H9 (cell line): ENCODE measurements at regions not wholly inside any gene's neighbourhood (a gene's known extent, or its start where the extent isn't known, plus 50 kb on each side); places are given as distances from the start of the nearest gene placed in this dataset.

ENCODE experiments used
- DNase-seq: peaks from one replicate; pipeline ENCODE4 v3.0.0-alpha.2; 2017
- H2AFZ ChIP-seq: one replicate; pipeline ENCODE4 v1.6.1; 2013; ENCODE audit warnings: mild to moderate bottlenecking, low read length, control low read depth, moderate library complexity
- H2AK5ac ChIP-seq: 2 replicates; pipeline ENCODE4 v1.6.1; 2013; ENCODE audit warnings: low read length, control low read depth, mixed read lengths; ENCODE audit not compliant: insufficient read length
- H2BK120ac ChIP-seq: one replicate; pipeline ENCODE4 v1.6.1; 2013; ENCODE audit warnings: low read depth, mild to moderate bottlenecking, low read length, control low read depth, inconsistent platforms; ENCODE audit not compliant: poor library complexity, severe bottlenecking
- H2BK12ac ChIP-seq: 2 replicates; pipeline ENCODE4 v1.6.1; 2013; ENCODE audit warnings: low read length, control low read depth, mixed read lengths, low read depth; ENCODE audit not compliant: insufficient read length
- H2BK15ac ChIP-seq: 2 replicates; pipeline ENCODE4 v1.6.1; 2013; ENCODE audit warnings: low read depth, low read length, control low read depth
- H2BK20ac ChIP-seq: one replicate; pipeline ENCODE4 v1.6.1; 2013; ENCODE audit warnings: low read depth, mild to moderate bottlenecking, low read length, control low read depth, inconsistent platforms; ENCODE audit not compliant: poor library complexity, severe bottlenecking
- H2BK5ac ChIP-seq: 2 replicates; pipeline ENCODE4 v1.6.1; 2013; ENCODE audit warnings: low read length, control low read depth, mixed read lengths; ENCODE audit not compliant: insufficient read length
- H3K14ac ChIP-seq: 2 replicates; pipeline ENCODE4 v1.6.1; 2013; ENCODE audit warnings: low read length, control low read depth; ENCODE audit not compliant: insufficient read depth
- H3K18ac ChIP-seq: 2 replicates; pipeline ENCODE4 v1.6.1; 2013; ENCODE audit warnings: low read depth, mild to moderate bottlenecking, mixed read lengths, low read length, control low read depth; ENCODE audit not compliant: insufficient read length
- H3K23ac ChIP-seq: 2 replicates; pipeline ENCODE4 v1.6.1; 2013; ENCODE audit warnings: low read length, control low read depth, mixed read lengths, low read depth; ENCODE audit not compliant: insufficient read length
- H3K23me2 ChIP-seq: 2 replicates; pipeline ENCODE4 v1.6.1; 2013; ENCODE audit warnings: low read depth, mild to moderate bottlenecking, mixed read lengths, low read length, control low read depth; ENCODE audit not compliant: insufficient read length, poor library complexity, severe bottlenecking
- H3K27ac ChIP-seq: 2 replicates; pipeline ENCODE4 v1.5.1; 2013; ENCODE audit warnings: low read length, control low read depth, mixed read lengths, low read depth; ENCODE audit not compliant: insufficient read length
- H3K27me3 ChIP-seq: 2 replicates; pipeline ENCODE4 v1.6.1; 2013; ENCODE audit warnings: low read length, control low read depth, inconsistent platforms; ENCODE audit not compliant: insufficient read depth
- H3K4ac ChIP-seq: 2 replicates; pipeline ENCODE4 v1.6.1; 2013; ENCODE audit warnings: low read depth, mild to moderate bottlenecking, control low read depth, inconsistent platforms, low read length, moderate library complexity
- H3K4me1 ChIP-seq: 2 replicates; pipeline ENCODE4 v1.6.1; 2013; ENCODE audit warnings: low read length, control low read depth, inconsistent platforms; ENCODE audit not compliant: insufficient read depth
- H3K4me2 ChIP-seq: 2 replicates; pipeline ENCODE4 v1.6.1; 2013; ENCODE audit warnings: low read length, control low read depth, mixed read lengths; ENCODE audit not compliant: insufficient read length, insufficient read depth
- H3K56ac ChIP-seq: 2 replicates; pipeline ENCODE4 v1.6.1; 2013; ENCODE audit warnings: low read depth, mild to moderate bottlenecking, mixed read lengths, low read length, control low read depth; ENCODE audit not compliant: insufficient read length
- H3K79me1 ChIP-seq: 2 replicates; pipeline ENCODE4 v1.6.1; 2013; ENCODE audit warnings: low read depth, mild to moderate bottlenecking, moderate library complexity, low read length, control low read depth, inconsistent platforms; ENCODE audit not compliant: insufficient read depth, poor library complexity, severe bottlenecking
- H3K79me2 ChIP-seq: 2 replicates; pipeline ENCODE4 v1.6.1; 2013; ENCODE audit warnings: low read length, control low read depth, inconsistent platforms; ENCODE audit not compliant: insufficient read depth
- H3K9ac ChIP-seq: 2 replicates; pipeline ENCODE4 v1.6.1; 2013; ENCODE audit warnings: low read length, control low read depth, mixed read lengths; ENCODE audit not compliant: insufficient read length; ENCODE audit errors: extremely low read depth
- H3K9me3 ChIP-seq: one replicate; pipeline ENCODE4 v1.6.1; 2013; ENCODE audit warnings: low read depth, low read length, inconsistent platforms; ENCODE audit not compliant: control insufficient read depth
- H3T11ph ChIP-seq: one replicate; pipeline ENCODE4 v1.6.1; 2013; ENCODE audit warnings: mild to moderate bottlenecking, low read length, control low read depth, inconsistent platforms
- H4K20me1 ChIP-seq: one replicate; pipeline ENCODE4 v1.6.1; 2013; ENCODE audit not compliant: control insufficient read depth, insufficient read length, insufficient read depth
- H4K5ac ChIP-seq: 2 replicates; pipeline ENCODE4 v1.6.1; 2013; ENCODE audit warnings: low read depth, mild to moderate bottlenecking, mixed read lengths, low read length, control low read depth; ENCODE audit not compliant: insufficient read length
- H4K8ac ChIP-seq: replicated peaks from 2 replicates; pipeline ENCODE4 v1.6.1; 2013; ENCODE audit warnings: low read length, control low read depth, mixed read lengths, low read depth; ENCODE audit not compliant: insufficient read length
- H4K91ac ChIP-seq: 2 replicates; pipeline ENCODE4 v1.6.1; 2013; ENCODE audit warnings: low read depth, mild to moderate bottlenecking, moderate library complexity, mixed read lengths, low read length, control low read depth; ENCODE audit not compliant: insufficient read length
- H3K27ac Mint-ChIP-seq, 3 experiments: 2 replicates in 2 of 3; 3 replicates in 1 of 3; pipeline ENCODE4 v1.8.0; 2020 to 2021; ENCODE audit warnings: mixed read lengths in 3 of 3, mild to moderate bottlenecking in 1 of 3, moderate library complexity in 1 of 3
- H3K27me3 Mint-ChIP-seq: 2 replicates; pipeline ENCODE4 v1.8.0; 2021; ENCODE audit warnings: low read depth, mild to moderate bottlenecking, moderate library complexity, mixed read lengths
- H3K36me3 Mint-ChIP-seq, 3 experiments: 2 replicates in 2 of 3; 3 replicates in 1 of 3; pipeline ENCODE4 v1.8.0; 2020 to 2021; ENCODE audit warnings: low read depth in 3 of 3, mixed read lengths in 3 of 3; ENCODE audit not compliant: insufficient read depth in 1 of 3
- H3K4me1 Mint-ChIP-seq, 2 experiments: 2 replicates each; pipeline ENCODE4 v1.8.0; 2020; ENCODE audit warnings: mixed read lengths in 2 of 2
- H3K4me3 Mint-ChIP-seq, 2 experiments: 2 replicates in 1 of 2; 3 replicates in 1 of 2; pipeline ENCODE4 v1.8.0; 2020 to 2021; ENCODE audit warnings: mild to moderate bottlenecking in 2 of 2, mixed read lengths in 2 of 2, moderate library complexity in 1 of 2
- H3K9me3 Mint-ChIP-seq, 2 experiments: 2 replicates in 1 of 2; 3 replicates in 1 of 2; pipeline ENCODE4 v1.8.0; 2020; ENCODE audit warnings: mild to moderate bottlenecking in 2 of 2, mixed read lengths in 2 of 2, moderate library complexity in 1 of 2
- WGBS: extraction: QIAGEN DNeasy Blood & Tissue Kit; methylation state at CpG from one replicate; pipeline ENCODE4 v1.1.7; 2013; ENCODE audit warnings: missing lambda C conversion rate, low lambda C conversion rate, mixed read lengths; ENCODE audit not compliant: insufficient read length; ENCODE audit errors: extremely low coverage; 5-methylcytosine and 5-hydroxymethylcytosine counted together
- TF ChIP-seq, protein P1 (sequence below): fragments of 200-600 bp; sonication (generic); conservative IDR thresholded peaks from 3 replicates; pipeline ENCODE4 v1.8.0; 2021; ENCODE audit warnings: antibody characterized with exemption, mild to moderate bottlenecking

DNA sequence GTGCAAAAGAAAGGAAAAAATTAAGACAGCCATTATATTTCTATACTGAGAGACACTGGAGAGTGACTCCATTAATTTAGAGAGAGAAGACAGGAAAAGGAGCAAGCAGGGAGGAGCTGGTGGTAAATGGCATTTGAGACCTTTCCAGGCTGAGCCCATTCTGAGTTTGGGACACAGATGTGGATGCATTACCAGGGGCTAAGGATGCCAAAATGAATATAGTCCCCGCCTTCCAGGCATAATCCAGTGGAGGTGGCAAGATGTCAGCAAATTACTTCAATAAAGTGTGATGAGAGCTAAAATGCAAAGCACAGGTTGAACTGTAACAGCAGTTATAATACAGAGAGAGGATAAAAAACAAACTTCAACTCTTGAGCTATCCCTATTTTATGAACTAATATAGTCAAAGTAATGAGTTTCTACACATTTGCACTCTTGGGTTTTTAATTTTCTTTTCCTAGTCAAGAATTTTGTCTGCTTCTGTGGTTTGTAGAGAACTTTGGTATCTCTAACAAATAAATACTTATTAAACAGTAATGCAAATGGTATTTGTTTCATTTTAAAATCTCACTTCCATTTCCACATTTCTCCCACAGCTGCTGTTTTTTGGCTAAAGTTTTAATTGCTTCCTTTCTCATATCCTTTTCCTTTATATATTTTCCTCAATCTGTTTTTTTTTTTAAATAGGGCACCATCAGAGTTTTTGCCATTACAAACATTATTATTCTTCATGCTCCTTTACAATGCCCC lies 228.2 kb upstream of the KCNK2 start:
- Histone ChIP-seq H3K79me2 (no peaks in the 10 kb centered on the region), H3K4me2 (no peak overlapping the region), H3K27ac (no peak overlapping the region), H4K91ac (no peak overlapping the region), H2BK120ac (no peak overlapping the region), H3K4ac (no peak overlapping the region), H3K56ac (no peak overlapping the region), H4K5ac (no peak overlapping the region), H3K9ac (no peak overlapping the region), H4K8ac (no peak overlapping the region), H2BK12ac (no peak overlapping the region), H3K23ac (no peak overlapping the region), H2AFZ (no peak overlapping the region), H4K20me1 (no peaks in the 10 kb centered on the region), H2BK5ac (no peak overlapping the region), H3K4me1 (no peaks in the 10 kb centered on the region), H3K9me3 (no peaks in the 10 kb centered on the region), H3T11ph (no peak overlapping the region), H2BK20ac (no peak overlapping the region), H2AK5ac (no peak overlapping the region), H2BK15ac (no peak overlapping the region), H3K14ac (no peak overlapping the region), H3K23me2 (no peaks in the 10 kb centered on the region), H3K79me1 (no peaks in the 10 kb centered on the region), H3K18ac (no peak overlapping the region), H3K27me3 (no peaks in the 10 kb centered on the region)
- WGBS, result no CpG with 5 or more reads among the region's 1 CpG
- TF ChIP-seq, protein P1, sequence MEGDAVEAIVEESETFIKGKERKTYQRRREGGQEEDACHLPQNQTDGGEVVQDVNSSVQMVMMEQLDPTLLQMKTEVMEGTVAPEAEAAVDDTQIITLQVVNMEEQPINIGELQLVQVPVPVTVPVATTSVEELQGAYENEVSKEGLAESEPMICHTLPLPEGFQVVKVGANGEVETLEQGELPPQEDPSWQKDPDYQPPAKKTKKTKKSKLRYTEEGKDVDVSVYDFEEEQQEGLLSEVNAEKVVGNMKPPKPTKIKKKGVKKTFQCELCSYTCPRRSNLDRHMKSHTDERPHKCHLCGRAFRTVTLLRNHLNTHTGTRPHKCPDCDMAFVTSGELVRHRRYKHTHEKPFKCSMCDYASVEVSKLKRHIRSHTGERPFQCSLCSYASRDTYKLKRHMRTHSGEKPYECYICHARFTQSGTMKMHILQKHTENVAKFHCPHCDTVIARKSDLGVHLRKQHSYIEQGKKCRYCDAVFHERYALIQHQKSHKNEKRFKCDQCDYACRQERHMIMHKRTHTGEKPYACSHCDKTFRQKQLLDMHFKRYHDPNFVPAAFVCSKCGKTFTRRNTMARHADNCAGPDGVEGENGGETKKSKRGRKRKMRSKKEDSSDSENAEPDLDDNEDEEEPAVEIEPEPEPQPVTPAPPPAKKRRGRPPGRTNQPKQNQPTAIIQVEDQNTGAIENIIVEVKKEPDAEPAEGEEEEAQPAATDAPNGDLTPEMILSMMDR, result no peak
- no peaks in the 10 kb centered on the region for H3K27me3 Mint-ChIP-seq
- peaks cover 0 to 8% (median 0%) of the 10 kb centered on the region in 3 experiments; a peak in 3 of 7 replicates for H3K36me3 Mint-ChIP-seq
- H3K4me1 Mint-ChIP-seq, result no peaks in the 10 kb centered on the region
- H3K9me3 Mint-ChIP-seq, result peaks cover 7% of the 10 kb centered on the region in 2 experiments
- no peak overlapping the region for H3K27ac Mint-ChIP-seq
- no peak overlapping the region for H3K4me3 Mint-ChIP-seq
- no peak for DNase-seq
